GM21576 (cell line): ENCODE measurements at regions not wholly inside any gene's neighbourhood (a gene's known extent, or its start where the extent isn't known, plus 50 kb on each side); places are given as distances from the start of the nearest gene placed in this dataset.
"Not testable (repeated sequence)": the region's sequence is repeated elsewhere in the genome, so short reads cannot be mapped to it uniquely, and the experiment has no call there.

Source experiments
- ATAC-seq: cut with Tn5 transposase; IDR thresholded peaks from one replicate; pipeline ENCODE4 v1.9.1; 2021; ENCODE audit warnings: mild to moderate bottlenecking, moderate library complexity; ENCODE audit not compliant: unreplicated experiment

- peak; percentile 78 for ATAC-seq
Measured at GRCh38 chrX:118212817-118213183, 96.2 kb upstream of the KLHL13 start.

- ATAC-seq: no peak
Measured at GRCh38 chrX:118215346-118215745, 98.7 kb upstream of the KLHL13 start.

- ATAC-seq: no peak
Measured at GRCh38 chrX:118216087-118216486, 99.5 kb upstream of the KLHL13 start.

- ATAC-seq: no peak
Measured at GRCh38 chrX:118216509-118216908, 99.9 kb upstream of the KLHL13 start.

GRCh38 chrX:118218079-118218478, 101.5 kb upstream of the KLHL13 start:
- no peak for ATAC-seq

- no peak for ATAC-seq
Measured at GRCh38 chrX:118218940-118219339, 102.3 kb upstream of the KLHL13 start.

GRCh38 chrX:118219866-118220265, 103.3 kb upstream of the KLHL13 start:
- ATAC-seq: no peak

DNA sequence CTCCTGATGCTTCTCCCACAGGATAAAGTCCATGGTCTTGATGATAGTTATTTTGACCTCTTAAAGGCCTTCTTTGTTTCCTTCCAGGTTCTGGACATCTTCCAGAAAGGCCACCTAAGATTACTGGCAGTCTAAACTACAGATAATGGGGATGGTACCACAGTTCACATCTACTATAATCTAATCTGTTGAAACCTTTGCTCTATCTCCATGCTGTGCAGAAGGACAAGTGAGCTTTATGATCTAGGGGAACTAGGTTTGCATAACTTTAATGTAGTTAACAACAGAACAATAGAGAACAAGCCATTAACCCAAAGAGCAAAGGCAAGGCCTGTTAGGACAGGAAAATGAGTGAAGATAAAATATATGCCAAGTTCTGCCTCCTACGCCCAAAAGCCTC, 103.9 kb upstream of the KLHL13 start:
- no peak for ATAC-seq

DNA sequence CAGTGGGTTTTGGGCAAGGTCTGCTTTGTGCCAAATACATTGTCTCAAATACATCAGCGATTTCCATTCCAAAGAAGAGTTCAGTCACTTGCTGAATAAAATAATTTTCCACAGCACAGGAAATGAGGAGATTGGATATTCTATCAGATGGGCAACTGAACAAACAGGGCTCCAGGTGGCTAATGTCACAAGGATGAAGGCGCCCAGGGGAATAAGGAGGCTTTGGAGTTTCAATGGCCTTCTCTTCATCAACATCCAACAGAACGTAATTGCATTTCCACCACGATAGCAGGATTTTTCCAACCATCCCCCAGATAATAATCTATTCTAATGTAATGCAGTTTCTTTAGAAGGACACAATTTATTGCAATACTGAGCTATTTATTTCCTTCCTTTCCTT, 104.7 kb upstream of the KLHL13 start:
- no peak for ATAC-seq

DNA sequence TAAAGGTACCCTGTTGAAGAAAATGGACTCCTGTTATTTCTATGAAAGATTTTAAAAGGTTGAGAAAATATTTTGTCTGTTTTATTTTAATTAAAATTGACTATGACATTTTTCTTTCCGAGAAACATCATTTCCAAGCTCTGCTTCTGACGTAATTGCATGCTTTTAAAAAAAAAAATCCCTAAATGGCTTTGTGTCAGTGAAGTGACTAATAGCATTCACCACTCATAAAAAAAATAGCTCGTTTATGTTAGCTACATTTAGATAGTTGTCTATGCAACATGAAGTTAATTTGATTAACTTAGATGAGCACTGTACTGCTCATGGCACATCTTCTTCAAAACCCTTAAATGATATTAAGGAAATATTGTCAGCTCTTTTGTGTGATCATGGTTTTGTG, 105.1 kb upstream of the KLHL13 start:
- no peak for ATAC-seq

DNA sequence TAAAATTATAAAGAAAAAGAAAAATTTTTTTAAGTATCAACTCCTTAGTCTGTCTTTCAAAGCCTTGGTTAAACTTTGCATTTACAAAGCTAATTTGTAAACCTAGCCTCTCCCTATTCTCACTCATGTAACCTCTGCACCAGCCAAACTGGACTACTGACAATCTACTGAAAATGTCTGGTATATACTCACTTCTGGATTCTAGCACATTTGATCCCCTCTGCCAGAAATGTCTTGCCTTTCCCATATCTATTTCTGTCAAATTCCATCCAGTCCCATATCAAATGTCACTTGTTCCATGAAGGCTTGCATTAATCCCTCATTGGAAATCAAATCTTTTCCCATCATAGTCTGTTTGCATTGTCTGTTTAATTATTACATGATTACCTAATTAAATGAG, 105.8 kb upstream of the KLHL13 start:
- no peak for ATAC-seq

GRCh38 chrX:118225711-118226428, 109.3 kb upstream of the KLHL13 start:
- ATAC-seq: peak; percentile 74

- ATAC-seq: no peak
Measured at GRCh38 chrX:118228041-118228440, 111.4 kb upstream of the KLHL13 start.

GRCh38 chrX:118228456-118228855, 111.8 kb upstream of the KLHL13 start:
- ATAC-seq: no peak

- ATAC-seq: no peak
Measured at GRCh38 chrX:118231464-118231863, 114.4 kb upstream of the WDR44 start.

DNA sequence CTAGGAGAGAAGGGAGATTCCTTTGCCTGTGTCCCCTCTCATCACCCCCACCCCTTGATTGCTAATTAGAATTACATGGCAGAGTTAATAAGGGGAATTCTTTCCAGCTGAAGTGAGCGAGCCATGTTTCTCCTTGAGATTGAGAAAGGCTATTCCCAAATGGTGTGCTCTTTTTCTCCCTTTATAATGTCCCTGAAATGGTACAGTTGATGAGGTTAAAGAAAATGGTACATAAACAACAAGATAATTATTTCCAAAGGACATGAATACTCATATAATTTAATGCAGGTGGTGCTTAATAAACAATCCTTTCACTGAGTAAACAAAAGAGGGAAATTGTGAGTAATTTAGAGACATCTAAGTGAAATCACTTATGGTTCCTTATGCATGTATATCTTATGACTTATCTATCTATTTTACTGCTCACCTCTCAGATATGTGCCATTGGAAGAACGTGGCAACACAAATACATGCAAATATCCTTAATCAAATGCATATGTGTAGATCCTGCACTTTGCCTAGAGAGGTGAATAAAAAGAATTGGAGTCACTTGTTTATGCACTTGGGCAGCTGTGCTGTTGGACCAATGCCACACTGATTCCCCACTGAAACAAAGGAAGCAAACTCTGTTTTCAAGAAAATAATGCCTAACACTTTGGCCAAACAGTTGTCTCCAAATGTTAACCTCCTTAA, 106.6 kb upstream of the WDR44 start:
- ATAC-seq: no peak

- no peak for ATAC-seq
Measured at GRCh38 chrX:118239913-118240698, 105.8 kb upstream of the WDR44 start.

- ATAC-seq: not testable (repeated sequence)
Measured at GRCh38 chrX:118246961-118247360, 98.9 kb upstream of the WDR44 start.

DNA sequence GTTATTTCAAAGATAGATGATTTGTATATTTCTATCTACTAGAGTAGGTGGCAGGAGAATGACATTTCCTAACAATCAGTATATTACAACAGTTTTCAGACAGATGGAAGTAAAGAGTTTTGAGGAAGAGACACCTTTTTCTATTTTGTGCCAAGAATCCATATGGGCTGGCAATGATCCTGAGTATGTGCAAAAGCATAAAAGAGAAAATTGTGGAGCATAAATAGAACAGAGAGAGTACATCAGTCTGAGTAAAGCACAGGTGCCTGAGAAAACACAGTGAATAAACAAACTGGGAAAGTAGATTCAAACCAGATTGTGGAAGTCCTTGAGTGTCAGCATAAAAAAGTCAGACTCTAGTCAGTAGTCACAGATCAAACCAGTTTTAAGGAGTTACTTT, 96.8 kb upstream of the WDR44 start:
- no peak for ATAC-seq

- no peak for ATAC-seq
Measured at GRCh38 chrX:118250445-118250844, 95.5 kb upstream of the WDR44 start.

DNA sequence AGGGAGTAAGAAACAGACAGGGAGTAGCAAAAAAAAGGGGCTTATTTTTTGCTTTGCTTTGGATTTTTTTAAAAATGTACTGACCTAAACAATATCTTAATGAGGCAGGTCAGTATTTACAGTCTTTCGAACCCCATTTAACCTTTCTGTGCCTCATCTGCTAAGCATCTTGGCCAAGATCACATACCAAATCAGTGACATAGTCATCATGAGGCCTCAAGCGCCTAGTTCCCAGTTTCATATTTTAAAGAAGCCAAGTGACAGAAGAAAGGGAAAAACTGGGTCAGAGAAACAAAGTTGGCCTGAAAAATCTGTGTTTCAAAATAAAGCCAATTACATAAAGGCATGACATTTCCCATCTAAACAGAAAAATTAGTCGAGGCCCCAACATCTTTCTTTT, 94.6 kb upstream of the WDR44 start:
- no peak for ATAC-seq

- no peak for ATAC-seq
Measured at GRCh38 chrX:118252967-118253366, 92.9 kb upstream of the WDR44 start.
